HEK293 (cell line): ENCODE measurements at regions not wholly inside any gene's neighbourhood (a gene's known extent, or its start where the extent isn't known, plus 50 kb on each side); places are given as distances from the start of the nearest gene placed in this dataset.

Source experiments
- CTCF ChIA-PET: fragments of 350-600 bp; formaldehyde crosslinking; extraction: SDS; loops from one replicate; lab custom pipeline; 2021; ENCODE audit warnings: antibody characterized with exemption; lab: Yijun Ruan, JAX
- POLR2A ChIA-PET: fragments of 300-600 bp; formaldehyde crosslinking; extraction: SDS; loops from one replicate; lab custom pipeline; 2020; ENCODE audit warnings: antibody characterized with exemption, inconsistent platforms; lab: Yijun Ruan, JAX
- H3K27ac ChIP-seq: fragments of 200-500 bp; sonication (Bioruptor generic); 2 replicates; pipeline ENCODE4 v1.5.1; 2014; ENCODE audit warnings: low read depth, low read length, control low read depth, inconsistent platforms; ENCODE audit errors: extremely low read depth
- H3K36me3 ChIP-seq, 2 experiments: fragments of 200-500 bp in 1 of 2; sonication (Bioruptor generic) in 1 of 2; 1 replicate in 1 of 2; 2 replicates in 1 of 2; pipeline ENCODE4 v1.5.1; 2014 to 2017; ENCODE audit warnings: inconsistent platforms in 2 of 2, low read length in 2 of 2; ENCODE audit not compliant: control insufficient read depth in 2 of 2, insufficient read depth in 1 of 2
- H3K4me1 ChIP-seq: fragments of 200-500 bp; sonication (Bioruptor generic); 2 replicates; pipeline ENCODE4 v1.5.1; 2014; ENCODE audit warnings: mild to moderate bottlenecking, low read length, inconsistent platforms; ENCODE audit not compliant: control insufficient read depth, insufficient read depth
- H3K4me3 ChIP-seq: 2 replicates; pipeline ENCODE4 v1.5.1; 2011; ENCODE audit warnings: low read depth, mild to moderate bottlenecking, control low read depth, low read length, moderate library complexity
- H3K9me3 ChIP-seq: fragments of 200-500 bp; sonication (Bioruptor generic); 2 replicates; pipeline ENCODE4 v1.5.1; 2014; ENCODE audit warnings: low read depth, low read length, inconsistent platforms; ENCODE audit not compliant: control insufficient read depth, insufficient read depth
- BCL11A ChIP-seq: fragments of 450-650 bp; formaldehyde crosslinking; IDR thresholded peaks from 2 replicates; pipeline ENCODE4 v1.5.1; 2016; ENCODE audit warnings: low read depth, missing biosample characterization, missing genetic modification characterization
- CTCF ChIP-seq: fragments of 450-650 bp; formaldehyde crosslinking; IDR thresholded peaks from 2 replicates; pipeline ENCODE4 v1.5.1; 2016; ENCODE audit warnings: missing biosample characterization, missing genetic modification characterization
- HOXD13 ChIP-seq: sonication (generic); formaldehyde crosslinking; IDR thresholded peaks from 2 replicates; pipeline ENCODE4 v1.8.0; 2022; ENCODE audit warnings: missing genetic modification reagents, borderline replicate concordance
- INSM2 ChIP-seq: fragments of 450-650 bp; formaldehyde crosslinking; IDR thresholded peaks from 2 replicates; pipeline ENCODE4 v1.5.1; 2016; ENCODE audit warnings: missing biosample characterization, missing genetic modification characterization
- MYNN ChIP-seq: fragments of 450-650 bp; formaldehyde crosslinking; IDR thresholded peaks from 2 replicates; pipeline ENCODE4 v1.5.1; 2016; ENCODE audit warnings: missing biosample characterization, missing genetic modification characterization, borderline replicate concordance
- OSR2 ChIP-seq: fragments of 450-650 bp; formaldehyde crosslinking; IDR thresholded peaks from 2 replicates; pipeline ENCODE4 v1.5.1; 2016; ENCODE audit warnings: missing biosample characterization, missing genetic modification characterization
- SCRT2 ChIP-seq: fragments of 450-650 bp; formaldehyde crosslinking; IDR thresholded peaks from 2 replicates; pipeline ENCODE4 v1.5.1; 2016; ENCODE audit warnings: missing biosample characterization, missing genetic modification characterization
- ZBTB10 ChIP-seq: fragments of 450-650 bp; formaldehyde crosslinking; IDR thresholded peaks from 2 replicates; pipeline ENCODE4 v1.5.1; 2016; ENCODE audit warnings: missing biosample characterization, missing genetic modification characterization
- ZFP41 ChIP-seq: fragments of 450-650 bp; formaldehyde crosslinking; IDR thresholded peaks from 2 replicates; pipeline ENCODE4 v1.5.1; 2016; ENCODE audit warnings: missing biosample characterization, missing genetic modification characterization, borderline replicate concordance
- ZNF121 ChIP-seq: fragments of 450-650 bp; formaldehyde crosslinking; IDR thresholded peaks from 2 replicates; pipeline ENCODE4 v1.5.1; 2016; ENCODE audit warnings: missing biosample characterization, missing genetic modification characterization
- ZNF174 ChIP-seq: fragments of 450-650 bp; formaldehyde crosslinking; IDR thresholded peaks from 2 replicates; pipeline ENCODE4 v1.5.0; 2017; ENCODE audit warnings: missing biosample characterization, mild to moderate bottlenecking, missing genetic modification characterization
- ZNF175 ChIP-seq: fragments of 450-650 bp; formaldehyde crosslinking; IDR thresholded peaks from 2 replicates; pipeline ENCODE4 v1.5.1; 2016; ENCODE audit warnings: missing biosample characterization, missing genetic modification characterization
- ZNF211 ChIP-seq: fragments of 450-650 bp; formaldehyde crosslinking; IDR thresholded peaks from 2 replicates; pipeline ENCODE4 v1.5.1; 2016; ENCODE audit warnings: low read depth, missing biosample characterization, missing genetic modification characterization
- ZNF311 ChIP-seq: fragments of 450-650 bp; formaldehyde crosslinking; IDR thresholded peaks from 2 replicates; pipeline ENCODE4 v1.5.1; 2017; ENCODE audit warnings: missing biosample characterization, missing genetic modification characterization, borderline replicate concordance
- ZNF341 ChIP-seq: fragments of 450-650 bp; formaldehyde crosslinking; IDR thresholded peaks from 2 replicates; pipeline ENCODE4; 2016; ENCODE audit warnings: low read depth, missing biosample characterization, missing genetic modification characterization
- ZNF449 ChIP-seq: fragments of 450-650 bp; formaldehyde crosslinking; IDR thresholded peaks from 2 replicates; pipeline ENCODE4 v1.5.1; 2017; ENCODE audit warnings: missing biosample characterization, mild to moderate bottlenecking, missing genetic modification characterization, moderate library complexity
- ZNF48 ChIP-seq: fragments of 450-650 bp; formaldehyde crosslinking; IDR thresholded peaks from 2 replicates; pipeline ENCODE4 v1.5.1; 2016; ENCODE audit warnings: missing biosample characterization, missing genetic modification characterization
- ZNF560 ChIP-seq: fragments of 450-650 bp; formaldehyde crosslinking; IDR thresholded peaks from 2 replicates; pipeline ENCODE4 v1.5.1; 2017; ENCODE audit warnings: missing biosample characterization, missing genetic modification characterization, borderline replicate concordance
- ZNF610 ChIP-seq: fragments of 450-650 bp; formaldehyde crosslinking; IDR thresholded peaks from 2 replicates; pipeline ENCODE4 v1.5.1; 2016; ENCODE audit warnings: missing biosample characterization, missing genetic modification characterization, borderline replicate concordance
- ZNF626 ChIP-seq: fragments of 450-650 bp; sonication (Bioruptor Pico); formaldehyde crosslinking; IDR thresholded peaks from 2 replicates; pipeline ENCODE4 v1.5.1; 2018; ENCODE audit warnings: missing biosample characterization, missing genetic modification characterization, inconsistent platforms
- ZNF692 ChIP-seq: fragments of 450-650 bp; formaldehyde crosslinking; IDR thresholded peaks from 2 replicates; pipeline ENCODE4 v1.5.1; 2016; ENCODE audit warnings: missing biosample characterization, missing genetic modification characterization
- ZNF792 ChIP-seq: fragments of 450-650 bp; formaldehyde crosslinking; IDR thresholded peaks from 2 replicates; pipeline ENCODE4 v1.5.1; 2016; ENCODE audit warnings: missing biosample characterization, missing genetic modification characterization

- H3K4me1 ChIP-seq, result no peaks in the 10 kb centered on the region
Observed at GRCh38 chr18:41459656-41460055, 495.4 kb upstream of the PIK3C3 start.

GRCh38 chr18:41458376-41458775, 496.7 kb upstream of the PIK3C3 start:
- no peak overlapping the region for H3K4me3 ChIP-seq
- H3K27ac ChIP-seq, result no peak overlapping the region
- H3K36me3 ChIP-seq, result no peaks in the 10 kb centered on the region
- POLR2A ChIA-PET, result interaction anchor here (0.6 kb wide), 1 partner anchor 8 kb away, joined by 3 read pairs; no protein-coding TSS in a partner anchor
- CTCF ChIA-PET, result interaction anchor here (0.7 kb wide), 1 partner anchor 9 kb away, joined by 3 read pairs; no protein-coding TSS in a partner anchor
- H3K9me3 ChIP-seq, result no peaks in the 10 kb centered on the region
- no peaks in the 10 kb centered on the region for H3K4me1 ChIP-seq
- no peak for TF ChIP-seq ZFP41 (tag by site-specific recombination)
- no peak for TF ChIP-seq INSM2
- TF ChIP-seq ZNF610 (tag by site-specific recombination), result no peak
- TF ChIP-seq BCL11A (tag by site-specific recombination), result no peak
- no peak for TF ChIP-seq ZNF121
- no peak for TF ChIP-seq MYNN (tag by site-specific recombination)
- TF ChIP-seq SCRT2 (tag by site-specific recombination), result no peak
- no peak for TF ChIP-seq ZNF449 (tag by site-specific recombination)
- TF ChIP-seq OSR2 (tag by site-specific recombination), result no peak
- no peak for TF ChIP-seq ZNF792 (tag by site-specific recombination)
- no peak for TF ChIP-seq ZNF341 (tag by site-specific recombination)
- TF ChIP-seq ZNF174, result no peak
- no peak for TF ChIP-seq ZNF692 (tag by site-specific recombination)

More at GRCh38 chr18:41459656-41460055, 495.4 kb upstream of the PIK3C3 start:
- ChIA-PET CTCF (no interaction called here), POLR2A (no interaction called here)
- TF ChIP-seq HOXD13 (CRISPR knock-in tag) (no peak), ZNF175 (no peak)
- TF ChIP-seq, all 188 proteins: peak for 0
- Histone ChIP-seq H3K4me3 (no peak overlapping the region), H3K36me3 (no peaks in the 10 kb centered on the region), H3K9me3 (no peaks in the 10 kb centered on the region), H3K27ac (no peak overlapping the region)

- TF ChIP-seq ZNF48 (tag by site-specific recombination), result no peak
- no peak for TF ChIP-seq ZNF626 (tag by site-specific recombination)
- no peak for TF ChIP-seq ZNF211 (tag by site-specific recombination)
- TF ChIP-seq ZNF311 (tag by site-specific recombination), result no peak
- TF ChIP-seq ZNF560, result no peak
- no peak for TF ChIP-seq CTCF (tag by site-specific recombination)
- TF ChIP-seq ZBTB10, result no peak
- Histone ChIP-seq H3K27ac (no peak overlapping the region), H3K36me3 (no peaks in the 10 kb centered on the region), H3K4me1 (no peaks in the 10 kb centered on the region), H3K9me3 (no peaks in the 10 kb centered on the region), H3K4me3 (no peak overlapping the region)
- POLR2A ChIA-PET, result interaction anchor here (0.6 kb wide), 1 partner anchor 9 kb away, joined by 3 read pairs; no protein-coding TSS in a partner anchor
- CTCF ChIA-PET, result interaction anchor here (0.7 kb wide), 1 partner anchor 8 kb away, joined by 3 read pairs; no protein-coding TSS in a partner anchor
Observed at GRCh38 chr18:41457765-41458326, 497.2 kb upstream of the PIK3C3 start.
